Smooth muscle cell (in vitro differentiated cells): ENCODE measurements at regions not wholly inside any gene's neighbourhood (a gene's known extent, or its start where the extent isn't known, plus 50 kb on each side); places are given as distances from the start of the nearest gene placed in this dataset.

Experiments
- DNase-seq: peaks from one replicate; lab custom pipeline; 2025; ENCODE audit not compliant: unreplicated experiment; lab: John Stamatoyannopoulos, UW
- H2AFZ ChIP-seq: fragments of 200-600 bp; sonication (generic); 2 replicates; pipeline ENCODE4 v1.6.0; 2016; ENCODE audit warnings: antibody characterized with exemption, low read depth, mild to moderate bottlenecking
- H3F3A ChIP-seq: fragments of 200-600 bp; sonication (generic); 2 replicates; pipeline ENCODE4 v1.6.0; 2017; ENCODE audit warnings: antibody characterized with exemption, low read depth
- H3K27ac ChIP-seq: fragments of 200-600 bp; sonication (generic); 2 replicates; pipeline ENCODE4 v1.5.1; 2016; ENCODE audit warnings: low read depth, mild to moderate bottlenecking
- H3K27me3 ChIP-seq: fragments of 200-600 bp; sonication (generic); 2 replicates; pipeline ENCODE4 v1.6.1; 2016; ENCODE audit warnings: low read depth, mild to moderate bottlenecking
- H3K36me3 ChIP-seq: fragments of 200-600 bp; sonication (generic); 2 replicates; pipeline ENCODE4 v1.5.1; 2016; ENCODE audit warnings: low read depth
- H3K4me1 ChIP-seq: fragments of 200-600 bp; sonication (generic); 2 replicates; pipeline ENCODE4 v1.5.1; 2016; ENCODE audit warnings: low read depth
- H3K4me2 ChIP-seq: fragments of 200-600 bp; sonication (generic); 2 replicates; pipeline ENCODE4 v1.6.0; 2016; ENCODE audit warnings: mild to moderate bottlenecking
- H3K4me3 ChIP-seq: fragments of 200-600 bp; sonication (generic); 2 replicates; pipeline ENCODE4 v1.5.1; 2016; ENCODE audit warnings: mild to moderate bottlenecking
- H3K79me2 ChIP-seq: fragments of 200-600 bp; sonication (generic); 2 replicates; pipeline ENCODE4 v1.6.0; 2016; ENCODE audit warnings: low read depth, mild to moderate bottlenecking
- H3K9ac ChIP-seq: fragments of 200-600 bp; sonication (generic); 2 replicates; pipeline ENCODE4 v1.6.0; 2016; ENCODE audit warnings: low read depth
- H3K9me3 ChIP-seq: fragments of 200-600 bp; sonication (generic); replicated peaks from 2 replicates; pipeline ENCODE4 v1.5.1; 2016; ENCODE audit warnings: low read depth
- H4K20me1 ChIP-seq: fragments of 200-600 bp; sonication (generic); 2 replicates; pipeline ENCODE4 v1.6.0; 2016; ENCODE audit warnings: low read depth
- WGBS: methylation state at CpG from one replicate; pipeline ENCODE4 v1.1.7; 2016; ENCODE audit warnings: low lambda C conversion rate; 5-methylcytosine and 5-hydroxymethylcytosine counted together
- TF ChIP-seq, protein P1 (sequence below): fragments of 200-600 bp; sonication (generic); IDR thresholded peaks from 2 replicates; pipeline ENCODE4 v1.5.1; 2017; ENCODE audit warnings: borderline replicate concordance, mild to moderate bottlenecking, antibody characterized with exemption; ENCODE audit not compliant: insufficient read depth, poor library complexity, severe bottlenecking

DNA sequence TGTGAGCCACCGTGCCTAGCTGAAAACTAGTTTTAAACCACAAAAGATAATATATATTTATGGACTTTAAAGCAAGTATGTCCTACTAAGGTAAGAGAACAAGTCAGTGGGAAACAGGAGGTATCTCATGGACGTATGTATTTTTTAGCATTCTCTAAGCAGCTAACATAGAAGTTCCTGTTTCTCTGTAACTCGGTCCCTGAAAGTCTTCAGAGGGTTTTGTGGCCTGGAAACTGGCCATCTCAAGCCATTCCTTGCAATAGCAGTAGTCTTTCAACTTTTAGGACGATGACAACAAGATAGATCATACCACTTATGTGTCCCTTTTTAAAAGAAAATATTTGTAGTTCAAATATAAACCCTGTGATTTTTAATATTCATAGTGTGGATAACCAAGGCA, 95.6 kb upstream of the RALGAPA2 start:
- 81% methylated on average over 4 of the region's 4 CpGs for WGBS
- DNase-seq: no peak
- Histone ChIP-seq H3K4me3 (no peak overlapping the region), H3K27me3 (no peaks in the 10 kb centered on the region), H3F3A (no peaks in the 10 kb centered on the region), H3K36me3 (no peaks in the 10 kb centered on the region), H3K9me3 (no peaks in the 10 kb centered on the region), H2AFZ (no peak overlapping the region), H3K27ac (no peak overlapping the region), H3K9ac (no peak overlapping the region), H4K20me1 (no peaks in the 10 kb centered on the region), H3K4me1 (no peaks in the 10 kb centered on the region), H3K4me2 (no peak overlapping the region), H3K79me2 (no peaks in the 10 kb centered on the region)
- TF ChIP-seq, protein P1, sequence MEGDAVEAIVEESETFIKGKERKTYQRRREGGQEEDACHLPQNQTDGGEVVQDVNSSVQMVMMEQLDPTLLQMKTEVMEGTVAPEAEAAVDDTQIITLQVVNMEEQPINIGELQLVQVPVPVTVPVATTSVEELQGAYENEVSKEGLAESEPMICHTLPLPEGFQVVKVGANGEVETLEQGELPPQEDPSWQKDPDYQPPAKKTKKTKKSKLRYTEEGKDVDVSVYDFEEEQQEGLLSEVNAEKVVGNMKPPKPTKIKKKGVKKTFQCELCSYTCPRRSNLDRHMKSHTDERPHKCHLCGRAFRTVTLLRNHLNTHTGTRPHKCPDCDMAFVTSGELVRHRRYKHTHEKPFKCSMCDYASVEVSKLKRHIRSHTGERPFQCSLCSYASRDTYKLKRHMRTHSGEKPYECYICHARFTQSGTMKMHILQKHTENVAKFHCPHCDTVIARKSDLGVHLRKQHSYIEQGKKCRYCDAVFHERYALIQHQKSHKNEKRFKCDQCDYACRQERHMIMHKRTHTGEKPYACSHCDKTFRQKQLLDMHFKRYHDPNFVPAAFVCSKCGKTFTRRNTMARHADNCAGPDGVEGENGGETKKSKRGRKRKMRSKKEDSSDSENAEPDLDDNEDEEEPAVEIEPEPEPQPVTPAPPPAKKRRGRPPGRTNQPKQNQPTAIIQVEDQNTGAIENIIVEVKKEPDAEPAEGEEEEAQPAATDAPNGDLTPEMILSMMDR: no peak

DNA sequence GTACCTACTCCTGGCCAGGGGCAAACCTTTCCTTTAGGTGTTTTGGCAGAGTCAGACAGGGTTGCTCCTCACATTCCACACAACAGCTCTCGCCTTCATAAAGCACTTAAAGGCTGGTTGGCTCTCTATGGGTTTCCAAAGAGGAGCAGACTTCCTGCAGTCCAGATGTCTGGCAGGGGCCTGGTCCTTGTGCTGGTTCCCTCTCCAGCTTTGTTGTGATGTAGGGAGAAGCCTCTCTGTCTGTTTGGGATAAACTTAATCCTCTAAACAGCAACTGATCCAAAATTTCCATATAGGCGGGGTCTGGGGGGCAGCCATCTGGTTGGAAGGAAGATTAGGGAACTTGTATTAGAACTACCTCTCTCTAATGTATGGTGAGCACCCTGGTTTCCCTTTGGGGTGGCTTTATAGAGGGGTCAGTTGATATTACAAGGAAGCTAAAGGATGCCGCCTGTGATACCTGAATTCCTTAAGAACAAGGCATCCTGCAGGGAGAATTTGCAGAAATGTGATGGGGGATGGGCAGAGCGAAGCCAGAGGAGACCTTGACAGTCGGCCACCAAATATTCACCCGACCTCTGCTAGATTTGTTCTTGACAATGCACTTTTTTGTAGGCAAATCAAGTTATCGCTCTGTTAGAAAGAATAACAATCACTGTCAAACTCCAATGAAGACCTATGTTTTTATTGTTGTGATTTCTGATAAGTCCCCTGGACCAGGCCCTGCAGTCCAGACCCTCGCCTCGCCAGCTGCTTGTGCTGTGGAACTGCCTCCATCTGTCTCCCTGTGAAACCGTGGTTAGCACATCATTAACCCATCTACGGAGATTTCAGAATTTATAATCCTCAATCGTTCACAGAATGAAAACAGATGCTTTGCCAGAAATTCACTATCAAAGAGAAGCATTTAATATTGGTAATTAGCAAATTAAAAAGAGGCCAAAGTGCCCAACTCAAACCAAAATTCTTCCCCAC, 94.0 kb upstream of the RALGAPA2 start:
- no peaks in the 10 kb centered on the region for H3F3A ChIP-seq
- TF ChIP-seq, protein P1: no peak
- no peaks in the 10 kb centered on the region for H4K20me1 ChIP-seq
- no peak overlapping the region for H3K9ac ChIP-seq
- H3K9me3 ChIP-seq: no peaks in the 10 kb centered on the region
- no peaks in the 10 kb centered on the region for H3K36me3 ChIP-seq
- no peak overlapping the region for H3K4me2 ChIP-seq
- no peak for DNase-seq
- no peaks in the 10 kb centered on the region for H3K4me1 ChIP-seq
- H3K27me3 ChIP-seq: no peaks in the 10 kb centered on the region
- H3K4me3 ChIP-seq: no peak overlapping the region
- WGBS: 58% methylated on average over 12 of the region's 12 CpGs
- no peak overlapping the region for H3K27ac ChIP-seq
- H3K79me2 ChIP-seq: no peaks in the 10 kb centered on the region
- H2AFZ ChIP-seq: no peak overlapping the region

- H3F3A ChIP-seq: no peaks in the 10 kb centered on the region
- H3K79me2 ChIP-seq: no peaks in the 10 kb centered on the region
- DNase-seq: no peak
- H3K9me3 ChIP-seq: no peaks in the 10 kb centered on the region
- H4K20me1 ChIP-seq: no peaks in the 10 kb centered on the region
- 98% methylated on average over 3 of the region's 3 CpGs for WGBS
- no peak overlapping the region for H3K4me3 ChIP-seq
- H3K27ac ChIP-seq: no peak overlapping the region
- no peak overlapping the region for H2AFZ ChIP-seq
- H3K4me2 ChIP-seq: no peak overlapping the region
- H3K4me1 ChIP-seq: no peaks in the 10 kb centered on the region
- no peak overlapping the region for H3K9ac ChIP-seq
- no peaks in the 10 kb centered on the region for H3K36me3 ChIP-seq
- TF ChIP-seq, protein P1: no peak
- H3K27me3 ChIP-seq: no peaks in the 10 kb centered on the region
Observed at GRCh38 chr20:20803011-20803410, 90.6 kb upstream of the RALGAPA2 start.
